Pons (tissue), 1 donor: ENCODE measurements at regions not wholly inside any gene's neighbourhood (a gene's known extent, or its start where the extent isn't known, plus 50 kb on each side); places are given as distances from the start of the nearest gene placed in this dataset.
"Not testable (repeated sequence)": the region's sequence is repeated elsewhere in the genome, so short reads cannot be mapped to it uniquely, and the experiment has no call there.

Experiments
- DNase-seq: peaks from one replicate; pipeline ENCODE4 v3.0.0-alpha.2; 2016; ENCODE audit warnings: low spot score

GRCh38 chr11:134944131-134944530 is 532.1 kb upstream of the B3GAT1 start:
- DNase-seq = no peak

GRCh38 chr11:134943544-134943943 is 531.5 kb upstream of the B3GAT1 start:
- no peak for DNase-seq

GRCh38 chr11:134942681-134943080 is 530.6 kb upstream of the B3GAT1 start:
- no peak for DNase-seq

- DNase-seq = not testable (repeated sequence)
Measured at GRCh38 chr11:134941936-134942600, 530.0 kb upstream of the B3GAT1 start.

- DNase-seq = no peak
Measured at GRCh38 chr11:134941326-134941725, 529.3 kb upstream of the B3GAT1 start.

- no peak for DNase-seq
Measured at GRCh38 chr11:134940441-134941126, 528.5 kb upstream of the B3GAT1 start.

- DNase-seq = no peak
Measured at GRCh38 chr11:134939905-134940304, 527.9 kb upstream of the B3GAT1 start.

- DNase-seq = no peak
Measured at GRCh38 chr11:134939031-134939430, 527.0 kb upstream of the B3GAT1 start.

- no peak for DNase-seq
Measured at GRCh38 chr11:134938212-134938611, 526.2 kb upstream of the B3GAT1 start.

GRCh38 chr11:134937193-134937592 is 525.2 kb upstream of the B3GAT1 start:
- not testable (repeated sequence) for DNase-seq

GRCh38 chr11:134932761-134933160 is 520.7 kb upstream of the B3GAT1 start:
- no peak for DNase-seq

- no peak for DNase-seq
Measured at GRCh38 chr11:134925432-134925831, 513.4 kb upstream of the B3GAT1 start.

GRCh38 chr11:134923441-134923840 is 511.4 kb upstream of the B3GAT1 start:
- no peak for DNase-seq

GRCh38 chr11:134921938-134922337 is 509.9 kb upstream of the B3GAT1 start:
- no peak for DNase-seq

GRCh38 chr11:134920851-134921608 is 509.0 kb upstream of the B3GAT1 start:
- no peak for DNase-seq

GRCh38 chr11:134916421-134917213 is 504.6 kb upstream of the B3GAT1 start:
- no peak for DNase-seq

GRCh38 chr11:134915881-134916280 is 503.8 kb upstream of the B3GAT1 start:
- DNase-seq = no peak

GRCh38 chr11:134915212-134915611 is 503.2 kb upstream of the B3GAT1 start:
- no peak for DNase-seq

- no peak for DNase-seq
Measured at GRCh38 chr11:134913999-134914590, 502.1 kb upstream of the B3GAT1 start.

- no peak for DNase-seq
Measured at GRCh38 chr11:134913391-134913790, 501.3 kb upstream of the B3GAT1 start.

- no peak for DNase-seq
Measured at GRCh38 chr11:134911514-134912180, 499.6 kb upstream of the B3GAT1 start.
